NCI-H1092 treated with DMSO at 0.1 percent for 48 hours (cell line): ENCODE measurements at regions not wholly inside any gene's neighbourhood (a gene's known extent, or its start where the extent isn't known, plus 50 kb on each side); places are given as distances from the start of the nearest gene placed in this dataset.
A peak's percentile ranks its signal among the peaks of the same experiment; 100 is the strongest.
"Not testable (repeated sequence)": the region's sequence is repeated elsewhere in the genome, so short reads cannot be mapped to it uniquely, and the experiment has no call there.

Source experiments
- DNase-seq: peaks from one replicate; lab custom pipeline; 2025; lab: John Stamatoyannopoulos, UW

GRCh38 chr14:87815121-87815520, 177.9 kb downstream of the GALC start:
- no peak for DNase-seq

GRCh38 chr14:87813686-87814085, 179.3 kb downstream of the GALC start:
- no peak for DNase-seq

GRCh38 chr14:87813211-87813610, 179.8 kb downstream of the GALC start:
- DNase-seq: no peak

- no peak for DNase-seq
These were observed 181.7 kb downstream of the GALC start for GRCh38 chr14:87811246-87811645.

- no peak for DNase-seq
These were observed 182.3 kb downstream of the GALC start for GRCh38 chr14:87810711-87811110.

- DNase-seq: no peak
These were observed 183.7 kb downstream of the GALC start for GRCh38 chr14:87809261-87809660.

- peak; percentile 23 for DNase-seq
These were observed 187.7 kb downstream of the GALC start for GRCh38 chr14:87805315-87805723.

- no peak for DNase-seq
These were observed 192.8 kb downstream of the GALC start for GRCh38 chr14:87800216-87800615.

GRCh38 chr14:87799400-87799799, 193.6 kb downstream of the GALC start:
- DNase-seq: no peak

- DNase-seq: no peak
These were observed 196.0 kb downstream of the GALC start for GRCh38 chr14:87797001-87797400.

GRCh38 chr14:87794561-87794960, 198.4 kb downstream of the GALC start:
- no peak for DNase-seq

GRCh38 chr14:87785897-87786296, 207.1 kb downstream of the GALC start:
- DNase-seq: no peak

- no peak for DNase-seq
These were observed 208.6 kb downstream of the GALC start for GRCh38 chr14:87784386-87784785.

GRCh38 chr14:87783071-87783470, 209.9 kb downstream of the GALC start:
- DNase-seq: no peak

GRCh38 chr14:87772854-87773253, 220.1 kb downstream of the GALC start:
- no peak for DNase-seq

- DNase-seq: no peak
These were observed 225.4 kb downstream of the GALC start for GRCh38 chr14:87767567-87767901.

GRCh38 chr14:87758876-87759275, 234.1 kb downstream of the GALC start:
- no peak for DNase-seq

GRCh38 chr14:87756661-87757060, 236.3 kb downstream of the GALC start:
- DNase-seq: no peak

GRCh38 chr14:87754520-87755223, 238.3 kb downstream of the GALC start:
- DNase-seq: no peak

GRCh38 chr14:87748558-87748957, 244.4 kb downstream of the GALC start:
- DNase-seq: no peak

- DNase-seq: no peak
These were observed 247.4 kb downstream of the GALC start for GRCh38 chr14:87745507-87746118.

- not testable (repeated sequence) for DNase-seq
These were observed 258.2 kb downstream of the GALC start for GRCh38 chr14:87734577-87735360.

GRCh38 chr14:87733115-87733514, 259.9 kb downstream of the GALC start:
- not testable (repeated sequence) for DNase-seq
